H9 (cell line): ENCODE measurements at regions not wholly inside any gene's neighbourhood (a gene's known extent, or its start where the extent isn't known, plus 50 kb on each side); places are given as distances from the start of the nearest gene placed in this dataset.

Source experiments
- DNase-seq: peaks from one replicate; pipeline ENCODE4 v3.0.0-alpha.2; 2017
- H2AFZ ChIP-seq: one replicate; pipeline ENCODE4 v1.6.1; 2013; ENCODE audit warnings: mild to moderate bottlenecking, low read length, control low read depth, moderate library complexity
- H2AK5ac ChIP-seq: 2 replicates; pipeline ENCODE4 v1.6.1; 2013; ENCODE audit warnings: low read length, control low read depth, mixed read lengths; ENCODE audit not compliant: insufficient read length
- H2BK120ac ChIP-seq: one replicate; pipeline ENCODE4 v1.6.1; 2013; ENCODE audit warnings: low read depth, mild to moderate bottlenecking, low read length, control low read depth, inconsistent platforms; ENCODE audit not compliant: poor library complexity, severe bottlenecking
- H2BK12ac ChIP-seq: 2 replicates; pipeline ENCODE4 v1.6.1; 2013; ENCODE audit warnings: low read length, control low read depth, mixed read lengths, low read depth; ENCODE audit not compliant: insufficient read length
- H2BK15ac ChIP-seq: 2 replicates; pipeline ENCODE4 v1.6.1; 2013; ENCODE audit warnings: low read depth, low read length, control low read depth
- H2BK20ac ChIP-seq: one replicate; pipeline ENCODE4 v1.6.1; 2013; ENCODE audit warnings: low read depth, mild to moderate bottlenecking, low read length, control low read depth, inconsistent platforms; ENCODE audit not compliant: poor library complexity, severe bottlenecking
- H2BK5ac ChIP-seq: 2 replicates; pipeline ENCODE4 v1.6.1; 2013; ENCODE audit warnings: low read length, control low read depth, mixed read lengths; ENCODE audit not compliant: insufficient read length
- H3K14ac ChIP-seq: 2 replicates; pipeline ENCODE4 v1.6.1; 2013; ENCODE audit warnings: low read length, control low read depth; ENCODE audit not compliant: insufficient read depth
- H3K18ac ChIP-seq: 2 replicates; pipeline ENCODE4 v1.6.1; 2013; ENCODE audit warnings: low read depth, mild to moderate bottlenecking, mixed read lengths, low read length, control low read depth; ENCODE audit not compliant: insufficient read length
- H3K23ac ChIP-seq: 2 replicates; pipeline ENCODE4 v1.6.1; 2013; ENCODE audit warnings: low read length, control low read depth, mixed read lengths, low read depth; ENCODE audit not compliant: insufficient read length
- H3K23me2 ChIP-seq: 2 replicates; pipeline ENCODE4 v1.6.1; 2013; ENCODE audit warnings: low read depth, mild to moderate bottlenecking, mixed read lengths, low read length, control low read depth; ENCODE audit not compliant: insufficient read length, poor library complexity, severe bottlenecking
- H3K27ac ChIP-seq: 2 replicates; pipeline ENCODE4 v1.5.1; 2013; ENCODE audit warnings: low read length, control low read depth, mixed read lengths, low read depth; ENCODE audit not compliant: insufficient read length
- H3K27me3 ChIP-seq: 2 replicates; pipeline ENCODE4 v1.6.1; 2013; ENCODE audit warnings: low read length, control low read depth, inconsistent platforms; ENCODE audit not compliant: insufficient read depth
- H3K4ac ChIP-seq: 2 replicates; pipeline ENCODE4 v1.6.1; 2013; ENCODE audit warnings: low read depth, mild to moderate bottlenecking, control low read depth, inconsistent platforms, low read length, moderate library complexity
- H3K4me1 ChIP-seq: 2 replicates; pipeline ENCODE4 v1.6.1; 2013; ENCODE audit warnings: low read length, control low read depth, inconsistent platforms; ENCODE audit not compliant: insufficient read depth
- H3K4me2 ChIP-seq: 2 replicates; pipeline ENCODE4 v1.6.1; 2013; ENCODE audit warnings: low read length, control low read depth, mixed read lengths; ENCODE audit not compliant: insufficient read length, insufficient read depth
- H3K56ac ChIP-seq: 2 replicates; pipeline ENCODE4 v1.6.1; 2013; ENCODE audit warnings: low read depth, mild to moderate bottlenecking, mixed read lengths, low read length, control low read depth; ENCODE audit not compliant: insufficient read length
- H3K79me1 ChIP-seq: 2 replicates; pipeline ENCODE4 v1.6.1; 2013; ENCODE audit warnings: low read depth, mild to moderate bottlenecking, moderate library complexity, low read length, control low read depth, inconsistent platforms; ENCODE audit not compliant: insufficient read depth, poor library complexity, severe bottlenecking
- H3K79me2 ChIP-seq: 2 replicates; pipeline ENCODE4 v1.6.1; 2013; ENCODE audit warnings: low read length, control low read depth, inconsistent platforms; ENCODE audit not compliant: insufficient read depth
- H3K9ac ChIP-seq: 2 replicates; pipeline ENCODE4 v1.6.1; 2013; ENCODE audit warnings: low read length, control low read depth, mixed read lengths; ENCODE audit not compliant: insufficient read length; ENCODE audit errors: extremely low read depth
- H3K9me3 ChIP-seq: one replicate; pipeline ENCODE4 v1.6.1; 2013; ENCODE audit warnings: low read depth, low read length, inconsistent platforms; ENCODE audit not compliant: control insufficient read depth
- H3T11ph ChIP-seq: one replicate; pipeline ENCODE4 v1.6.1; 2013; ENCODE audit warnings: mild to moderate bottlenecking, low read length, control low read depth, inconsistent platforms
- H4K20me1 ChIP-seq: one replicate; pipeline ENCODE4 v1.6.1; 2013; ENCODE audit not compliant: control insufficient read depth, insufficient read length, insufficient read depth
- H4K5ac ChIP-seq: 2 replicates; pipeline ENCODE4 v1.6.1; 2013; ENCODE audit warnings: low read depth, mild to moderate bottlenecking, mixed read lengths, low read length, control low read depth; ENCODE audit not compliant: insufficient read length
- H4K8ac ChIP-seq: replicated peaks from 2 replicates; pipeline ENCODE4 v1.6.1; 2013; ENCODE audit warnings: low read length, control low read depth, mixed read lengths, low read depth; ENCODE audit not compliant: insufficient read length
- H4K91ac ChIP-seq: 2 replicates; pipeline ENCODE4 v1.6.1; 2013; ENCODE audit warnings: low read depth, mild to moderate bottlenecking, moderate library complexity, mixed read lengths, low read length, control low read depth; ENCODE audit not compliant: insufficient read length
- H3K27ac Mint-ChIP-seq, 3 experiments: 2 replicates in 2 of 3; 3 replicates in 1 of 3; pipeline ENCODE4 v1.8.0; 2020 to 2021; ENCODE audit warnings: mixed read lengths in 3 of 3, mild to moderate bottlenecking in 1 of 3, moderate library complexity in 1 of 3
- H3K27me3 Mint-ChIP-seq: 2 replicates; pipeline ENCODE4 v1.8.0; 2021; ENCODE audit warnings: low read depth, mild to moderate bottlenecking, moderate library complexity, mixed read lengths
- H3K36me3 Mint-ChIP-seq, 3 experiments: 2 replicates in 2 of 3; 3 replicates in 1 of 3; pipeline ENCODE4 v1.8.0; 2020 to 2021; ENCODE audit warnings: low read depth in 3 of 3, mixed read lengths in 3 of 3; ENCODE audit not compliant: insufficient read depth in 1 of 3
- H3K4me1 Mint-ChIP-seq, 2 experiments: 2 replicates each; pipeline ENCODE4 v1.8.0; 2020; ENCODE audit warnings: mixed read lengths in 2 of 2
- H3K4me3 Mint-ChIP-seq, 2 experiments: 2 replicates in 1 of 2; 3 replicates in 1 of 2; pipeline ENCODE4 v1.8.0; 2020 to 2021; ENCODE audit warnings: mild to moderate bottlenecking in 2 of 2, mixed read lengths in 2 of 2, moderate library complexity in 1 of 2
- H3K9me3 Mint-ChIP-seq, 2 experiments: 2 replicates in 1 of 2; 3 replicates in 1 of 2; pipeline ENCODE4 v1.8.0; 2020; ENCODE audit warnings: mild to moderate bottlenecking in 2 of 2, mixed read lengths in 2 of 2, moderate library complexity in 1 of 2
- WGBS: extraction: QIAGEN DNeasy Blood & Tissue Kit; methylation state at CpG from one replicate; pipeline ENCODE4 v1.1.7; 2013; ENCODE audit warnings: missing lambda C conversion rate, low lambda C conversion rate, mixed read lengths; ENCODE audit not compliant: insufficient read length; ENCODE audit errors: extremely low coverage; 5-methylcytosine and 5-hydroxymethylcytosine counted together
- TF ChIP-seq, protein P1 (sequence below): fragments of 200-600 bp; sonication (generic); conservative IDR thresholded peaks from 3 replicates; pipeline ENCODE4 v1.8.0; 2021; ENCODE audit warnings: antibody characterized with exemption, mild to moderate bottlenecking

GRCh38 chr3:65027335-65027734, 339.5 kb upstream of the ADAMTS9 start:
- Histone ChIP-seq H3K79me1 (no peaks in the 10 kb centered on the region), H2BK15ac (no peak overlapping the region), H3K23me2 (no peaks in the 10 kb centered on the region), H3K14ac (no peak overlapping the region), H3K9me3 (no peaks in the 10 kb centered on the region), H2BK12ac (no peak overlapping the region), H2AK5ac (no peak overlapping the region), H2BK120ac (no peak overlapping the region), H2BK20ac (no peak overlapping the region), H4K20me1 (no peaks in the 10 kb centered on the region), H3K4me1 (no peaks in the 10 kb centered on the region), H4K91ac (no peak overlapping the region), H3K79me2 (no peaks in the 10 kb centered on the region), H3K27ac (peak overlapping the region; percentile 54), H2BK5ac (no peak overlapping the region), H2AFZ (no peak overlapping the region), H3K18ac (no peak overlapping the region), H3T11ph (no peak overlapping the region), H3K4me2 (no peak overlapping the region), H3K23ac (no peak overlapping the region), H3K9ac (no peak overlapping the region), H4K5ac (no peak overlapping the region), H3K27me3 (no peaks in the 10 kb centered on the region), H3K56ac (no peak overlapping the region), H3K4ac (no peak overlapping the region), H4K8ac (no peak overlapping the region)
- DNase-seq: no peak
- H3K4me3 Mint-ChIP-seq: no peak overlapping the region
- H3K4me1 Mint-ChIP-seq: peaks cover 36 to 43% of the 10 kb centered on the region in 2 experiments
- TF ChIP-seq, protein P1, sequence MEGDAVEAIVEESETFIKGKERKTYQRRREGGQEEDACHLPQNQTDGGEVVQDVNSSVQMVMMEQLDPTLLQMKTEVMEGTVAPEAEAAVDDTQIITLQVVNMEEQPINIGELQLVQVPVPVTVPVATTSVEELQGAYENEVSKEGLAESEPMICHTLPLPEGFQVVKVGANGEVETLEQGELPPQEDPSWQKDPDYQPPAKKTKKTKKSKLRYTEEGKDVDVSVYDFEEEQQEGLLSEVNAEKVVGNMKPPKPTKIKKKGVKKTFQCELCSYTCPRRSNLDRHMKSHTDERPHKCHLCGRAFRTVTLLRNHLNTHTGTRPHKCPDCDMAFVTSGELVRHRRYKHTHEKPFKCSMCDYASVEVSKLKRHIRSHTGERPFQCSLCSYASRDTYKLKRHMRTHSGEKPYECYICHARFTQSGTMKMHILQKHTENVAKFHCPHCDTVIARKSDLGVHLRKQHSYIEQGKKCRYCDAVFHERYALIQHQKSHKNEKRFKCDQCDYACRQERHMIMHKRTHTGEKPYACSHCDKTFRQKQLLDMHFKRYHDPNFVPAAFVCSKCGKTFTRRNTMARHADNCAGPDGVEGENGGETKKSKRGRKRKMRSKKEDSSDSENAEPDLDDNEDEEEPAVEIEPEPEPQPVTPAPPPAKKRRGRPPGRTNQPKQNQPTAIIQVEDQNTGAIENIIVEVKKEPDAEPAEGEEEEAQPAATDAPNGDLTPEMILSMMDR: no peak
- H3K36me3 Mint-ChIP-seq: no peaks in the 10 kb centered on the region; a peak in 1 of 7 replicates
- no CpG with 5 or more reads among the region's 8 CpGs for WGBS
- peaks cover 0 to 2% of the 10 kb centered on the region in 2 experiments; a peak in 2 of 5 replicates for H3K9me3 Mint-ChIP-seq
- peak overlapping the region; percentile 78 to 93 (median 91); a peak in 5 of 7 replicates for H3K27ac Mint-ChIP-seq
- H3K27me3 Mint-ChIP-seq: no peaks in the 10 kb centered on the region
